ENCODE measurements at regions not wholly inside any gene's neighbourhood (a gene's known extent, or its start where the extent isn't known, plus 50 kb on each side); places are given as distances from the start of the nearest gene placed in this dataset.
"Not testable (repeated sequence)": the region's sequence is repeated elsewhere in the genome, so short reads cannot be mapped to it uniquely, and the experiment has no call there.

DNA sequence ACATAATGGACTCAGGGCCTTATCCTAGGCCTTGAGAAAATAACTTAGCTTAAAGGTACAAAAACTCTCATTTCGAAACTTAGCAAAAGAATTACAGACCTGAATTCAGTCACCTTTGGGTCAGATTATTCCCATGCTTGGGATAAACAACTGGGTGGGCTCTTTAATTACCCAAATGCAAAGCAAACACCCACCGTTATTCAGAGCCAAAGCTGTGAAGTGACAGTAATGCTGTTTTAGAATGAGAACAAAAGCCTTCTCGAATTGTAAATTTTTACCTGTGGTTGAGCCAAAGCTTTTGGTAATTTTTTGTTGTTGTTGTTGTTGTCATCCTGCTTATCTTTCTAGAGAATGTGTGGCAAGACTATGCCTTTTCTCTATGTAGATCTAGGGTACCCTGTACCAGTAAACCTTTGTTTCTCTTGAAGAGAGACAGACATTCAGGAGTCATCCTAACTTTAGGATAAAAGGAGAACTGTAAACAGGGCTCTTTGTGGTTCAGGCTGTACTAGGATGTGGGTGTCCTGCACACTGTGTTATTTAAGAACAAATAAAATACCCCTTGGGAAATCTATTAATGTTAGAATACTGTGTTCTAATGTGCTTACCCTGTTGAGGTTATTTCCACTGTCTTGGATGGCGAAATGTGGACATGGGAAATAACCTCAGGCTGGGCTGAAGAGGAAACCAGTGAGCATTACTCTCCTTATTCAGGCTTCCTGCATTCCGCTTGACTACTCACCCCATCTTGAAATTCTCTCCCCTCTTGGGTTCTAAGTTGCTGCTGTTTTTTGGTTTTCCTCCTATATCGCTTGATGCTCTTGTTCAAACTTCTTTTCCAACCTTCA lies 480.7 kb downstream of the CD83 start:
- POLR2A ChIA-PET (ENCODE audit: unreplicated experiment) = no interaction called here
- no peak for TF ChIP-seq EZH2 (IDR thresholded peaks at IDR 0.05; ENCODE audit: low read depth)
- TF ChIP-seq, protein P1, sequence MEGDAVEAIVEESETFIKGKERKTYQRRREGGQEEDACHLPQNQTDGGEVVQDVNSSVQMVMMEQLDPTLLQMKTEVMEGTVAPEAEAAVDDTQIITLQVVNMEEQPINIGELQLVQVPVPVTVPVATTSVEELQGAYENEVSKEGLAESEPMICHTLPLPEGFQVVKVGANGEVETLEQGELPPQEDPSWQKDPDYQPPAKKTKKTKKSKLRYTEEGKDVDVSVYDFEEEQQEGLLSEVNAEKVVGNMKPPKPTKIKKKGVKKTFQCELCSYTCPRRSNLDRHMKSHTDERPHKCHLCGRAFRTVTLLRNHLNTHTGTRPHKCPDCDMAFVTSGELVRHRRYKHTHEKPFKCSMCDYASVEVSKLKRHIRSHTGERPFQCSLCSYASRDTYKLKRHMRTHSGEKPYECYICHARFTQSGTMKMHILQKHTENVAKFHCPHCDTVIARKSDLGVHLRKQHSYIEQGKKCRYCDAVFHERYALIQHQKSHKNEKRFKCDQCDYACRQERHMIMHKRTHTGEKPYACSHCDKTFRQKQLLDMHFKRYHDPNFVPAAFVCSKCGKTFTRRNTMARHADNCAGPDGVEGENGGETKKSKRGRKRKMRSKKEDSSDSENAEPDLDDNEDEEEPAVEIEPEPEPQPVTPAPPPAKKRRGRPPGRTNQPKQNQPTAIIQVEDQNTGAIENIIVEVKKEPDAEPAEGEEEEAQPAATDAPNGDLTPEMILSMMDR (conservative IDR thresholded peaks at IDR 0.05) = no peak

DNA sequence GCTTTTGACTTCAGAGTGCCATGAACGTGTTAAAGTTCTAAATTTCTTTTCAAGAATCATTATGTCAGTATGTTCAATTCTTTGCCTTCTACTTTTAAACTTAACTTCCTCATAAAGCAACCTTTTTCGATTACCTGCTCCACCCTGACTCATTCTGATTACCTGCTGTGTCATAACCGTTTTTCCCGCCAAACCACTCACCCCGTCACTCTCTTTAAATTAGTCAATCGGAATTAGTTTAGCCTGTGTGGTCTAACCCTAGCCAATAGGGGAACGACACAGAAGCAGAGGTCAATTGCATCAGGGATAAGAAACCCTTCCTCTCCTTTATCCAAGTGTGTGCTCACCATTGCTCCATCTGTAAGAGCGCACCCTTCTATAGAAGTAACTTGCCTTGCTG lies 482.7 kb downstream of the CD83 start:
- H2AFZ ChIP-seq; H3K27ac ChIP-seq; H3K9me2 ChIP-seq (ENCODE audit: insufficient read depth); intact Hi-C loops (cut with micrococcal nuclease; ENCODE audit: unreplicated experiment); H3F3A ChIP-seq (ENCODE audit: insufficient read depth, low read depth); H3K79me2 ChIP-seq (ENCODE audit: low read depth); H3K9me3 ChIP-seq (ENCODE audit: insufficient read depth, low read depth); DNase-seq; H3K27me3 ChIP-seq (ENCODE audit: insufficient read depth, low read depth); BruUV-seq (replicated peaks); H3K36me3 ChIP-seq (ENCODE audit: low read depth); H3K4me2 ChIP-seq; H3K4me3 ChIP-seq; CTCF ChIA-PET; H4K20me1 ChIP-seq (ENCODE audit: insufficient read depth); POLR2A ChIA-PET (ENCODE audit: unreplicated experiment); H3K4me1 ChIP-seq (replicated peaks; ENCODE audit: insufficient read depth): not testable (repeated sequence)

More for the DNA sequence above, 480.7 kb downstream of the CD83 start:
- no peaks in the 10 kb centered on the region for H3F3A ChIP-seq (ENCODE audit: insufficient read depth, low read depth)
- no peak overlapping the region for H3K4me2 ChIP-seq
- no peak overlapping the region for H3K4me3 ChIP-seq
- H3K36me3 ChIP-seq (ENCODE audit: low read depth) = no peaks in the 10 kb centered on the region
- no peaks in the 10 kb centered on the region for H3K9me2 ChIP-seq (ENCODE audit: insufficient read depth)
- no peaks in the 10 kb centered on the region for H3K27me3 ChIP-seq (ENCODE audit: insufficient read depth, low read depth)
- no peaks in the 10 kb centered on the region for H3K4me1 ChIP-seq (replicated peaks; ENCODE audit: insufficient read depth)
- no peaks in the 10 kb centered on the region for H3K79me2 ChIP-seq (ENCODE audit: low read depth)
- no TSS peak for BruUV-seq (replicated peaks)
- H3K9me3 ChIP-seq (ENCODE audit: insufficient read depth, low read depth) = peaks cover 3% of the 10 kb centered on the region; the same call in 1 of the 2 replicates
- CTCF ChIA-PET = no interaction called here
- intact Hi-C loops (cut with micrococcal nuclease; ENCODE audit: unreplicated experiment) = no loop called here
- no peak overlapping the region; the same call in 1 of the 2 replicates for H2AFZ ChIP-seq
- no peaks in the 10 kb centered on the region for H4K20me1 ChIP-seq (ENCODE audit: insufficient read depth)
- no peak overlapping the region for H3K27ac ChIP-seq
- no peak for DNase-seq

DNA sequence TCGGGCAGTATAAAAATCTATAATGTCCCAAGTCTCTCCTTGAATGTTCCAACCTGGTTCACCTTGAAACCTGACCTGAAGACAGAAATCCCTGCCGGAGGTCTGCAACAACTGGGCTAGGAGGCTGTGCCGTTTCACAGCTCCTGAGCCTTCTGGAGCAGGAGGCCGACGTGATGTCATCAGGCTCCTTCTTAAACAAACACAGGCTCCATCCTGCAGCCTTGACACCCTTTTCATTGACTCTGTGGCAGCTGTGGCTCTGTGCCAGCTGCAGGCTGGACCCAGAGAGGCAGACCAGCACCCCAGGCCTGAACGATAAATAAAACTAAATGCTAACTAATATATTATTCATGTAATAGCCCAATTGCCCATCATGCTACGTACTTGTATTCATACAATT lies 483.9 kb downstream of the CD83 start:
- no peaks in the 10 kb centered on the region for H3K4me1 ChIP-seq (replicated peaks; ENCODE audit: insufficient read depth)
- no peaks in the 10 kb centered on the region for H3F3A ChIP-seq (ENCODE audit: insufficient read depth, low read depth)
- CTCF ChIA-PET = no interaction called here
- no peak overlapping the region for H3K4me3 ChIP-seq
- intact Hi-C loops (cut with micrococcal nuclease; ENCODE audit: unreplicated experiment) = no loop called here
- H3K9me2 ChIP-seq (ENCODE audit: insufficient read depth) = no peaks in the 10 kb centered on the region
- H3K36me3 ChIP-seq (ENCODE audit: low read depth) = no peaks in the 10 kb centered on the region
- H3K79me2 ChIP-seq (ENCODE audit: low read depth) = no peaks in the 10 kb centered on the region
- no peaks in the 10 kb centered on the region for H3K27me3 ChIP-seq (ENCODE audit: insufficient read depth, low read depth)
- peaks cover 2% of the 10 kb centered on the region; the same call in 1 of the 2 replicates for H3K9me3 ChIP-seq (ENCODE audit: insufficient read depth, low read depth)
- no peak overlapping the region for H3K4me2 ChIP-seq
- no peak for DNase-seq
- BruUV-seq (replicated peaks) = no TSS peak
- no peak for TF ChIP-seq EZH2 (IDR thresholded peaks at IDR 0.05; ENCODE audit: low read depth)
- TF ChIP-seq, protein P1 (conservative IDR thresholded peaks at IDR 0.05) = no peak
- H4K20me1 ChIP-seq (ENCODE audit: insufficient read depth) = no peaks in the 10 kb centered on the region
- no peak overlapping the region for H2AFZ ChIP-seq
- no peak overlapping the region for H3K27ac ChIP-seq
- POLR2A ChIA-PET (ENCODE audit: unreplicated experiment) = no interaction called here

DNA sequence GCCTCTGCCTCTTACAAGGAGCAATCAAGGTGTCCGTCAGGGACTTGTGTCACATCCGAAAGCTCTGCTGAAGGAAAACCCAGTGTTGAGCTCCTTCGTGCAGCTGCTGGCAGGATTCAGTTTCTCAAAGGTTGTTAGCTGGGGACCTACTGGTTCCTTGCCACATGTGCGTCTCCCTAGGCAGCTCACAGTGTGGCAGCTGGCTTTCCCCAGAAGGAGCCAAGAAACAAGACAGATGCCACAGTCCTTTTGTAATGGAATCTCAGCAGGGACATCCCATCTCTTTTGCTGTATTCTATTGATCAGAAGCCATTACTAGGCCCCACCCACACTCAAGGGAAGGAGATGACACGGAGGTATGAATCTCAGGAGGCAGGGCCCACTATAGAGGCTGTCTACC lies 488.8 kb downstream of the CD83 start:
- ChIA-PET CTCF (no interaction called here), POLR2A (ENCODE audit: unreplicated experiment) (no interaction called here)
- TF ChIP-seq, protein P1 (conservative IDR thresholded peaks at IDR 0.05) = no peak
- no peak for TF ChIP-seq EZH2 (IDR thresholded peaks at IDR 0.05; ENCODE audit: low read depth)
- Histone ChIP-seq H3K27me3 (ENCODE audit: insufficient read depth, low read depth) (no peaks in the 10 kb centered on the region), H3K4me1 (replicated peaks; ENCODE audit: insufficient read depth) (no peaks in the 10 kb centered on the region), H3K4me2 (no peak overlapping the region), H2AFZ (no peak overlapping the region), H3K4me3 (no peak overlapping the region), H3F3A (ENCODE audit: insufficient read depth, low read depth) (no peaks in the 10 kb centered on the region), H4K20me1 (ENCODE audit: insufficient read depth) (no peaks in the 10 kb centered on the region), H3K9me2 (ENCODE audit: insufficient read depth) (no peaks in the 10 kb centered on the region), H3K9me3 (ENCODE audit: insufficient read depth, low read depth) (no peaks in the 10 kb centered on the region), H3K36me3 (ENCODE audit: low read depth) (no peaks in the 10 kb centered on the region), H3K79me2 (ENCODE audit: low read depth) (no peaks in the 10 kb centered on the region), H3K27ac (no peak overlapping the region)
- DNase-seq = no peak
- intact Hi-C loops (cut with micrococcal nuclease; ENCODE audit: unreplicated experiment) = no loop called here
- no TSS peak for BruUV-seq (replicated peaks)
